OCI-LY7 (cell line): ENCODE measurements at regions not wholly inside any gene's neighbourhood (a gene's known extent, or its start where the extent isn't known, plus 50 kb on each side); places are given as distances from the start of the nearest gene placed in this dataset.

Experiments
- CTCF ChIP-seq: fragments of 200-600 bp; sonication (generic); conservative IDR thresholded peaks from 2 replicates; pipeline ENCODE4 v1.5.1; 2014; ENCODE audit warnings: mild to moderate bottlenecking, antibody characterized with exemption, low read length, moderate library complexity, mixed read lengths
- EZH2phosphoT487 ChIP-seq: fragments of 200-600 bp; sonication (generic); IDR thresholded peaks from 2 replicates; pipeline ENCODE4 v1.6.1; 2018; ENCODE audit warnings: low read depth, borderline replicate concordance, mild to moderate bottlenecking, mixed run types, antibody characterized with exemption, low read length, moderate library complexity, mixed read lengths

- TF ChIP-seq CTCF (no peak), EZH2phosphoT487 (no peak)
These were observed 55.1 kb downstream of the RHOB start for GRCh38 chr2:20501974-20502373.
